ENCODE measurements at regions not wholly inside any gene's neighbourhood (a gene's known extent, or its start where the extent isn't known, plus 50 kb on each side); places are given as distances from the start of the nearest gene placed in this dataset.
"Not testable (repeated sequence)": the region's sequence is repeated elsewhere in the genome, so short reads cannot be mapped to it uniquely, and the experiment has no call there.

GRCh38 chr15:95637234-95637633 lies 693.3 kb upstream of the NR2F2 start:
- not testable (repeated sequence) for TF ChIP-seq CTCF, POLR2A (IDR thresholded peaks at IDR 0.05)
